ENCODE measurements at regions not wholly inside any gene's neighbourhood (a gene's known extent, or its start where the extent isn't known, plus 50 kb on each side); places are given as distances from the start of the nearest gene placed in this dataset.

- no peak overlapping the region for H2AFZ ChIP-seq
- POLR2A ChIA-PET (ENCODE audit: unreplicated experiment), result no interaction called here
- no peaks in the 10 kb centered on the region for H3K4me1 ChIP-seq (replicated peaks; ENCODE audit: insufficient read depth)
- intact Hi-C loops (cut with micrococcal nuclease; ENCODE audit: unreplicated experiment), result no loop called here
- no peaks in the 10 kb centered on the region for H3K9me2 ChIP-seq (ENCODE audit: insufficient read depth)
- no peak overlapping the region for H3K4me3 ChIP-seq
- no peaks in the 10 kb centered on the region for H3K36me3 ChIP-seq (ENCODE audit: low read depth)
- no peaks in the 10 kb centered on the region for H4K20me1 ChIP-seq (ENCODE audit: insufficient read depth)
- no peak for TF ChIP-seq EZH2 (IDR thresholded peaks at IDR 0.05; ENCODE audit: low read depth)
- TF ChIP-seq CTCF (conservative IDR thresholded peaks at IDR 0.05), result no peak
- no peak for DNase-seq
- H3F3A ChIP-seq (ENCODE audit: insufficient read depth, low read depth), result no peaks in the 10 kb centered on the region
- H3K27me3 ChIP-seq (ENCODE audit: insufficient read depth, low read depth), result no peaks in the 10 kb centered on the region
- no TSS peak for BruUV-seq (replicated peaks)
- no peak overlapping the region for H3K27ac ChIP-seq
- no peaks in the 10 kb centered on the region for H3K9me3 ChIP-seq (ENCODE audit: insufficient read depth, low read depth)
- H3K4me2 ChIP-seq, result no peak overlapping the region
- H3K79me2 ChIP-seq (ENCODE audit: low read depth), result no peaks in the 10 kb centered on the region
- CTCF ChIA-PET, result no interaction called here
Observed at GRCh38 chr4:128700659-128701350, 108.7 kb upstream of the JADE1 start.

- no peak overlapping the region for H3K4me2 ChIP-seq
- BruUV-seq (replicated peaks), result no TSS peak
- no peak overlapping the region for H3K4me3 ChIP-seq
- DNase-seq, result no peak
- H3K79me2 ChIP-seq (ENCODE audit: low read depth), result no peaks in the 10 kb centered on the region
- no peaks in the 10 kb centered on the region for H3K9me2 ChIP-seq (ENCODE audit: insufficient read depth)
- no peaks in the 10 kb centered on the region for H3K9me3 ChIP-seq (ENCODE audit: insufficient read depth, low read depth)
- H3K36me3 ChIP-seq (ENCODE audit: low read depth), result no peaks in the 10 kb centered on the region
- CTCF ChIA-PET, result no interaction called here
- H3K4me1 ChIP-seq (replicated peaks; ENCODE audit: insufficient read depth), result no peaks in the 10 kb centered on the region
- no peak overlapping the region for H2AFZ ChIP-seq
- POLR2A ChIA-PET (ENCODE audit: unreplicated experiment), result no interaction called here
- H3K27ac ChIP-seq, result no peak overlapping the region
- TF ChIP-seq EZH2 (IDR thresholded peaks at IDR 0.05; ENCODE audit: low read depth) (no peak), CTCF (conservative IDR thresholded peaks at IDR 0.05) (no peak)
- H3K27me3 ChIP-seq (ENCODE audit: insufficient read depth, low read depth), result no peaks in the 10 kb centered on the region
- H3F3A ChIP-seq (ENCODE audit: insufficient read depth, low read depth), result no peaks in the 10 kb centered on the region
- H4K20me1 ChIP-seq (ENCODE audit: insufficient read depth), result no peaks in the 10 kb centered on the region
- intact Hi-C loops (cut with micrococcal nuclease; ENCODE audit: unreplicated experiment), result no loop called here
Observed at GRCh38 chr4:128698386-128698785, 111.1 kb upstream of the JADE1 start.

GRCh38 chr4:128697323-128697722, 112.2 kb upstream of the JADE1 start:
- ChIA-PET CTCF (no interaction called here), POLR2A (ENCODE audit: unreplicated experiment) (no interaction called here)
- intact Hi-C loops (cut with micrococcal nuclease; ENCODE audit: unreplicated experiment), result no loop called here
- no peaks in the 10 kb centered on the region for H3F3A ChIP-seq (ENCODE audit: insufficient read depth, low read depth)
- H3K9me2 ChIP-seq (ENCODE audit: insufficient read depth), result no peaks in the 10 kb centered on the region
- no peak for DNase-seq
- TF ChIP-seq EZH2 (IDR thresholded peaks at IDR 0.05; ENCODE audit: low read depth) (no peak), CTCF (conservative IDR thresholded peaks at IDR 0.05) (no peak)
- no peak overlapping the region for H3K27ac ChIP-seq
- no peaks in the 10 kb centered on the region for H4K20me1 ChIP-seq (ENCODE audit: insufficient read depth)
- H2AFZ ChIP-seq, result no peak overlapping the region
- BruUV-seq (replicated peaks), result no TSS peak
- no peak overlapping the region for H3K4me3 ChIP-seq
- no peaks in the 10 kb centered on the region for H3K36me3 ChIP-seq (ENCODE audit: low read depth)
- H3K79me2 ChIP-seq (ENCODE audit: low read depth), result no peaks in the 10 kb centered on the region
- no peak overlapping the region for H3K4me2 ChIP-seq
- H3K9me3 ChIP-seq (ENCODE audit: insufficient read depth, low read depth), result no peaks in the 10 kb centered on the region
- H3K4me1 ChIP-seq (replicated peaks; ENCODE audit: insufficient read depth), result no peaks in the 10 kb centered on the region
- H3K27me3 ChIP-seq (ENCODE audit: insufficient read depth, low read depth), result no peaks in the 10 kb centered on the region
